K562 (cell line): ENCODE measurements at regions not wholly inside any gene's neighbourhood (a gene's known extent, or its start where the extent isn't known, plus 50 kb on each side); places are given as distances from the start of the nearest gene placed in this dataset.

Experiments
- ATAC-seq: fragments of 200-7000 bp; cut with Tn5 transposase; 3 replicates; pipeline ENCODE4 v1.9.1; 2020; ENCODE audit warnings: moderate library complexity
- BruUV-seq: library from RNA; stranded (reverse); fragments of 400-500 nt; replicated peaks from 2 replicates; lab custom pipeline; 2021; lab: Mats Ljungman, UMichigan
- CTCF ChIA-PET: fragments of 300-600 bp; formaldehyde crosslinking; extraction: SDS; loops from one replicate; lab custom pipeline; 2021; ENCODE audit warnings: low intra/inter-chr PET ratio; lab: Yijun Ruan, JAX
- POLR2A ChIA-PET: fragments of 300-600, 350-650 bp; sonication (Branson Sonifier 250); formaldehyde crosslinking; extraction: SDS; loops from one replicate; lab custom pipeline; 2021; ENCODE audit warnings: antibody characterized with exemption, inconsistent platforms; lab: Yijun Ruan, JAX
- DNase-seq, 4 experiments: peaks; one replicate each; pipeline versions ENCODE4 v3.0.0 to v3.0.0-alpha.2; 2011 to 2018; ENCODE audit warnings: low spot score in 3 of 4, mixed read lengths in 3 of 4; ENCODE audit errors: extremely low read depth in 1 of 4
- FAIRE-seq: peaks from 2 replicates; lab custom pipeline; 2011; peaks lifted over from hg19 to GRCh38; lab: Jason Lieb, UNC
- H2AFZ ChIP-seq: 2 replicates; pipeline ENCODE4 v1.6.0; 2011; ENCODE audit warnings: low read depth, low read length, control low read depth, inconsistent platforms
- H3K27ac ChIP-seq: fragments of 200-600 bp; 3 replicates; pipeline ENCODE4 v1.8.0; 2011; ENCODE audit warnings: low read depth, mild to moderate bottlenecking, control low read depth, inconsistent platforms, low read length, moderate library complexity, mixed read lengths; ENCODE audit errors: extremely low read depth
- H3K27me3 ChIP-seq, 2 experiments: fragments of 300-600 bp in 1 of 2; 2 replicates in 1 of 2; 3 replicates in 1 of 2; pipeline versions ENCODE4 v1.6.0 to v1.8.0; 2011; ENCODE audit warnings: inconsistent platforms in 2 of 2, low read length in 2 of 2, mild to moderate bottlenecking in 1 of 2, mixed read lengths in 1 of 2, moderate library complexity in 1 of 2; ENCODE audit not compliant: control insufficient read depth in 2 of 2, insufficient read depth in 2 of 2
- H3K36me3 ChIP-seq: fragments of 300-600 bp; 3 replicates; pipeline ENCODE4 v1.8.0; 2011; ENCODE audit warnings: mild to moderate bottlenecking, low read length, inconsistent platforms; ENCODE audit not compliant: control insufficient read depth, insufficient read depth
- H3K4me1 ChIP-seq, 2 experiments: fragments of 200-600 bp in 1 of 2; replicated peaks in 1 of 2; 2 replicates in 1 of 2; 3 replicates in 1 of 2; pipeline versions ENCODE4 v1.5.1 to v1.8.0; 2011; ENCODE audit warnings: inconsistent platforms in 2 of 2, low read length in 2 of 2, mild to moderate bottlenecking in 1 of 2, mixed read lengths in 1 of 2, moderate library complexity in 1 of 2; ENCODE audit not compliant: control insufficient read depth in 2 of 2, insufficient read depth in 2 of 2
- H3K4me2 ChIP-seq: 2 replicates; pipeline ENCODE4 v1.6.1; 2011; ENCODE audit warnings: low read length, control low read depth, inconsistent platforms, mixed read lengths; ENCODE audit not compliant: insufficient read depth
- H3K4me3 ChIP-seq: fragments of 200-600 bp; sonication (generic), shearing (Covaris generic); 2 replicates; pipeline ENCODE4 v1.5.1; 2016; ENCODE audit warnings: control low read depth, inconsistent platforms
- H3K79me2 ChIP-seq: fragments of 200-600 bp; 3 replicates; pipeline ENCODE4 v1.8.0; 2011; ENCODE audit warnings: low read length, inconsistent platforms; ENCODE audit not compliant: control insufficient read depth, insufficient read depth
- H3K9ac ChIP-seq, 2 experiments: 2 replicates each; pipeline versions ENCODE4 v1.6.0 to v1.6.1; 2011; ENCODE audit warnings: low read depth in 2 of 2, low read length in 2 of 2, control low read depth in 1 of 2, inconsistent platforms in 1 of 2, mild to moderate bottlenecking in 1 of 2, mixed read lengths in 1 of 2; ENCODE audit not compliant: insufficient read depth in 1 of 2
- H3K9me1 ChIP-seq: one replicate; pipeline ENCODE4 v1.6.0; 2011; ENCODE audit warnings: inconsistent platforms, mild to moderate bottlenecking, low read length, moderate library complexity; ENCODE audit not compliant: control insufficient read depth, insufficient read depth
- H3K9me3 ChIP-seq: replicated peaks from 2 replicates; pipeline ENCODE4 v1.5.1; 2011; ENCODE audit warnings: low read depth, low read length, inconsistent platforms; ENCODE audit not compliant: control insufficient read depth, insufficient read depth
- H4K20me1 ChIP-seq: replicated peaks from 2 replicates; pipeline ENCODE4 v1.6.1; 2011; ENCODE audit warnings: low read length, inconsistent platforms, mixed read lengths; ENCODE audit not compliant: control insufficient read depth, insufficient read depth
- FOS ChIP-seq: IDR thresholded peaks from 3 replicates; pipeline ENCODE4 v1.6.1; 2011; ENCODE audit not compliant: insufficient read length; ENCODE audit errors: extremely low read depth
- GATAD2A ChIP-seq: fragments of 450-650 bp; IDR thresholded peaks from 2 replicates; pipeline ENCODE4 v1.6.1; 2017
- HLTF ChIP-seq: fragments of 450-650 bp; IDR thresholded peaks from 2 replicates; pipeline ENCODE4 v1.6.1; 2016
- L3MBTL2 ChIP-seq: fragments of 450-650 bp; IDR thresholded peaks from 2 replicates; pipeline ENCODE4 v1.6.1; 2016; ENCODE audit warnings: mild to moderate bottlenecking, moderate library complexity
- RAD51 ChIP-seq: fragments of 450-650 bp; IDR thresholded peaks from 2 replicates; pipeline ENCODE4 v1.7.1; 2016; ENCODE audit warnings: low read depth, mild to moderate bottlenecking, borderline replicate concordance
- RBM39 ChIP-seq: fragments of 200-400 bp; formaldehyde crosslinking; optimal IDR thresholded peaks from 2 replicates; pipeline ENCODE3; 2018; ENCODE audit warnings: low read depth, low read length
- SNIP1 ChIP-seq: fragments of 450-650 bp; IDR thresholded peaks from 2 replicates; pipeline ENCODE4 v1.7.1; 2017; ENCODE audit warnings: low read depth, mild to moderate bottlenecking
- ZBTB43 ChIP-seq: sonication (generic); formaldehyde crosslinking; IDR thresholded peaks from 2 replicates; pipeline ENCODE4 v1.8.0; 2023; ENCODE audit warnings: mild to moderate bottlenecking, missing genetic modification reagents
- ZNF140 ChIP-seq: fragments of 250-450 bp; sonication (Bioruptor Pico); IDR thresholded peaks from 2 replicates; pipeline ENCODE4 v1.8.0; 2021; ENCODE audit warnings: moderate library complexity, mild to moderate bottlenecking, inconsistent platforms
- ZNF384 ChIP-seq: IDR thresholded peaks from 2 replicates; pipeline ENCODE4 v1.6.1; 2012; ENCODE audit warnings: low read depth, low read length, improper control_type of control experiment
- ZNF395 ChIP-seq: fragments of 200-800 bp; sonication (Bioruptor generic); IDR thresholded peaks from 2 replicates; pipeline ENCODE4 v1.6.1; 2017; ENCODE audit warnings: missing genetic modification characterization, missing compliant biosample characterization
- WGBS: fragments of 100-300 bp; shearing (Covaris generic); methylation state at CpG from one replicate; pipeline ENCODE4 v1.1.6; 2016; ENCODE audit warnings: low coverage, mixed read lengths; ENCODE audit not compliant: insufficient coverage; ENCODE audit errors: missing lambda C conversion rate; 5-methylcytosine and 5-hydroxymethylcytosine counted together
- in situ Hi-C: fragments of 300-500 bp; cut with MboI; formaldehyde crosslinking; loops from 4 replicates; pipeline ENCODE4 v1.15.0; 2018; ENCODE audit warnings: inconsistent platforms, mixed read lengths
- intact Hi-C: fragments of 100-400 bp; cut with micrococcal nuclease; formaldehyde crosslinking; loops from 2 replicates; pipeline ENCODE4 v1.14.2; 2022
- TF ChIP-seq, protein P1 (sequence below): fragments of 450-650 bp; IDR thresholded peaks from 2 replicates; pipeline ENCODE4 v1.6.1; 2017; ENCODE audit warnings: antibody characterized with exemption, mild to moderate bottlenecking

DNA sequence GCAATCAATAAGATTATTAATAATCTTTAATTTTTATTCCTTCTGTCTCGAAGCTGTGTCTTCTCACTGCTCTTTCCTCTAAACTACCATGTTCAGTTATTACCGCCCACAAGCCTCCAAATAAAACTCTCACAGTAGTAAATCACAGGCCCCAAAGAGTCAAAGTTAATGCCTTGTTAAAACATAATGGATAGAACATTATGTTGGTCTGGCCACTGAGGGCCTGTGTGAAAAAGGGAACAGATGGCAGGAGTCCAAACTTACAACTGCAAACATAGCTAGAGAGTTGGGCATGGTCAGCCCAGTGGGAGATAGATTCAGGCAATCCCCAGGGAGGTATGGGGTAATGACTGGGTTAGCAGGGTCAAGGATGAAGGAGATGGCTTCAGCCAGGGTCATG is 84.6 kb upstream of the TNIP3 start:
- no peak overlapping the region for H3K9ac ChIP-seq
- FAIRE-seq: no peak
- no TSS peak for BruUV-seq
- ChIA-PET POLR2A (no interaction called here), CTCF (no interaction called here)
- H4K20me1 ChIP-seq: no peaks in the 10 kb centered on the region
- WGBS: 0% methylated on average over 2 of the region's 2 CpGs
- H3K9me3 ChIP-seq: no peaks in the 10 kb centered on the region
- no peaks in the 10 kb centered on the region for H3K36me3 ChIP-seq
- no peak for DNase-seq
- in situ Hi-C loops (no loop called here), intact Hi-C loops (no loop called here)
- no peaks in the 10 kb centered on the region for H3K9me1 ChIP-seq
- no peak overlapping the region for H3K4me3 ChIP-seq
- no peaks in the 10 kb centered on the region for H3K27me3 ChIP-seq
- H2AFZ ChIP-seq: no peak overlapping the region
- H3K79me2 ChIP-seq: no peaks in the 10 kb centered on the region
- ATAC-seq: no peak
- H3K27ac ChIP-seq: no peak overlapping the region
- H3K4me2 ChIP-seq: no peak overlapping the region
- no peak for TF ChIP-seq L3MBTL2
- no peak for TF ChIP-seq ZNF140 (CRISPR knock-in tag)
- no peak for TF ChIP-seq ZBTB43 (CRISPR knock-in tag)
- TF ChIP-seq FOS: no peak
- no peak for TF ChIP-seq GATAD2A
- TF ChIP-seq ZNF395 (CRISPR knock-in tag): no peak
- TF ChIP-seq ZNF384: no peak
- no peak for TF ChIP-seq RBM39
- TF ChIP-seq RAD51: no peak
- no peak for TF ChIP-seq SNIP1
- TF ChIP-seq, protein P1, sequence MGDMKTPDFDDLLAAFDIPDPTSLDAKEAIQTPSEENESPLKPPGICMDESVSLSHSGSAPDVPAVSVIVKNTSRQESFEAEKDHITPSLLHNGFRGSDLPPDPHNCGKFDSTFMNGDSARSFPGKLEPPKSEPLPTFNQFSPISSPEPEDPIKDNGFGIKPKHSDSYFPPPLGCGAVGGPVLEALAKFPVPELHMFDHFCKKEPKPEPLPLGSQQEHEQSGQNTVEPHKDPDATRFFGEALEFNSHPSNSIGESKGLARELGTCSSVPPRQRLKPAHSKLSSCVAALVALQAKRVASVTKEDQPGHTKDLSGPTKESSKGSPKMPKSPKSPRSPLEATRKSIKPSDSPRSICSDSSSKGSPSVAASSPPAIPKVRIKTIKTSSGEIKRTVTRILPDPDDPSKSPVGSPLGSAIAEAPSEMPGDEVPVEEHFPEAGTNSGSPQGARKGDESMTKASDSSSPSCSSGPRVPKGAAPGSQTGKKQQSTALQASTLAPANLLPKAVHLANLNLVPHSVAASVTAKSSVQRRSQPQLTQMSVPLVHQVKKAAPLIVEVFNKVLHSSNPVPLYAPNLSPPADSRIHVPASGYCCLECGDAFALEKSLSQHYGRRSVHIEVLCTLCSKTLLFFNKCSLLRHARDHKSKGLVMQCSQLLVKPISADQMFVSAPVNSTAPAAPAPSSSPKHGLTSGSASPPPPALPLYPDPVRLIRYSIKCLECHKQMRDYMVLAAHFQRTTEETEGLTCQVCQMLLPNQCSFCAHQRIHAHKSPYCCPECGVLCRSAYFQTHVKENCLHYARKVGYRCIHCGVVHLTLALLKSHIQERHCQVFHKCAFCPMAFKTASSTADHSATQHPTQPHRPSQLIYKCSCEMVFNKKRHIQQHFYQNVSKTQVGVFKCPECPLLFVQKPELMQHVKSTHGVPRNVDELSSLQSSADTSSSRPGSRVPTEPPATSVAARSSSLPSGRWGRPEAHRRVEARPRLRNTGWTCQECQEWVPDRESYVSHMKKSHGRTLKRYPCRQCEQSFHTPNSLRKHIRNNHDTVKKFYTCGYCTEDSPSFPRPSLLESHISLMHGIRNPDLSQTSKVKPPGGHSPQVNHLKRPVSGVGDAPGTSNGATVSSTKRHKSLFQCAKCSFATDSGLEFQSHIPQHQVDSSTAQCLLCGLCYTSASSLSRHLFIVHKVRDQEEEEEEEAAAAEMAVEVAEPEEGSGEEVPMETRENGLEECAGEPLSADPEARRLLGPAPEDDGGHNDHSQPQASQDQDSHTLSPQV: no peak
- no peak for TF ChIP-seq HLTF
- H3K4me1 ChIP-seq: no peaks in the 10 kb centered on the region
